Chondrocyte (in vitro differentiated cells): ENCODE measurements at regions not wholly inside any gene's neighbourhood (a gene's known extent, or its start where the extent isn't known, plus 50 kb on each side); places are given as distances from the start of the nearest gene placed in this dataset.
A peak's percentile ranks its signal among the peaks of the same experiment; 100 is the strongest.
"Not testable (repeated sequence)": the region's sequence is repeated elsewhere in the genome, so short reads cannot be mapped to it uniquely, and the experiment has no call there.

Experiments used
- DNase-seq: peaks from one replicate; pipeline ENCODE4 v3.0.0; 2021; ENCODE audit warnings: mixed read lengths, low spot score
- H3K27ac Mint-ChIP-seq: one replicate; pipeline ENCODE4 v1.8.0; 2021; ENCODE audit warnings: mild to moderate bottlenecking, moderate library complexity, mixed read lengths; ENCODE audit not compliant: unreplicated experiment
- H3K27me3 Mint-ChIP-seq: 2 replicates; pipeline ENCODE4 v1.8.0; 2021; ENCODE audit warnings: low read depth, mixed read lengths
- H3K36me3 Mint-ChIP-seq: 2 replicates; pipeline ENCODE4 v1.8.0; 2021; ENCODE audit warnings: low read depth, mixed read lengths
- H3K4me1 Mint-ChIP-seq: 2 replicates; pipeline ENCODE4 v1.8.0; 2021; ENCODE audit warnings: low read depth, mild to moderate bottlenecking, mixed read lengths
- H3K4me3 Mint-ChIP-seq: one replicate; pipeline ENCODE4 v1.8.0; 2021; ENCODE audit warnings: mild to moderate bottlenecking, moderate library complexity, mixed read lengths; ENCODE audit not compliant: unreplicated experiment
- H3K9me3 Mint-ChIP-seq: 2 replicates; pipeline ENCODE4 v1.8.0; 2021; ENCODE audit warnings: low read depth, mixed read lengths
- CTCF ChIP-seq: fragments of 200-600 bp; sonication (generic); IDR thresholded peaks from 2 replicates; pipeline ENCODE4 v1.5.0; 2021; ENCODE audit warnings: antibody characterized with exemption, mild to moderate bottlenecking, moderate library complexity

DNA sequence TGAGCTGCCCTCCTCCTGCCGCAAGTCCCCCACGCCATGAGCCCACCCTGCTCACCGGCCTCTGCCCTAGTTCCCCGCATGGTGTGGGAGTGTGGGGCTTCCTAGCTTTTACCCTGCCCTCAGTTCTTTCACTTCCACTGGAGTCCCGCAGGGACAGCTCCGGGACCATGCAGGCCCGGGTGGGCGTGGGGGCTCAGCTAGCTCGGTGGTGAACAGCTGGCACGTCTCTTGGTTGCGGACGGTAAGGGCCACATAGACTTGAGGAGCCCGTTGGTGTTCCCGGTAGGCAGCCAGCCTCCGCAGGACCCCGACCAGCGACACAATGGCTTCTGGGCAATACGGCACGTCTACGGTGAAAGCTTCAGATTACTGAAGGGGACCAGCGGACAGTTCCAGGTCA is 108.9 kb upstream of the CCZ1B start:
- peaks cover 9% of the 10 kb centered on the region for H3K4me1 Mint-ChIP-seq
- H3K27ac Mint-ChIP-seq = no peak overlapping the region
- no peak overlapping the region for H3K4me3 Mint-ChIP-seq
- H3K27me3 Mint-ChIP-seq = no peaks in the 10 kb centered on the region
- no peaks in the 10 kb centered on the region for H3K36me3 Mint-ChIP-seq
- no peak for TF ChIP-seq CTCF
- H3K9me3 Mint-ChIP-seq = no peaks in the 10 kb centered on the region
- no peak for DNase-seq

GRCh38 chr7:6936626-6937025 is 110.6 kb upstream of the CCZ1B start:
- H3K27ac Mint-ChIP-seq, H3K4me1 Mint-ChIP-seq, H3K36me3 Mint-ChIP-seq, DNase-seq, H3K27me3 Mint-ChIP-seq, H3K9me3 Mint-ChIP-seq, H3K4me3 Mint-ChIP-seq: not testable (repeated sequence)

GRCh38 chr7:6937746-6938145 is 111.7 kb upstream of the CCZ1B start:
- not testable (repeated sequence) for H3K27ac Mint-ChIP-seq

GRCh38 chr7:6938284-6938683 is 112.2 kb upstream of the CCZ1B start:
- not testable (repeated sequence) for DNase-seq, H3K4me1 Mint-ChIP-seq

More at GRCh38 chr7:6937746-6938145, 111.7 kb upstream of the CCZ1B start:
- not testable (repeated sequence) for H3K36me3 Mint-ChIP-seq, H3K27me3 Mint-ChIP-seq, H3K4me3 Mint-ChIP-seq, H3K9me3 Mint-ChIP-seq, H3K4me1 Mint-ChIP-seq, DNase-seq

DNA sequence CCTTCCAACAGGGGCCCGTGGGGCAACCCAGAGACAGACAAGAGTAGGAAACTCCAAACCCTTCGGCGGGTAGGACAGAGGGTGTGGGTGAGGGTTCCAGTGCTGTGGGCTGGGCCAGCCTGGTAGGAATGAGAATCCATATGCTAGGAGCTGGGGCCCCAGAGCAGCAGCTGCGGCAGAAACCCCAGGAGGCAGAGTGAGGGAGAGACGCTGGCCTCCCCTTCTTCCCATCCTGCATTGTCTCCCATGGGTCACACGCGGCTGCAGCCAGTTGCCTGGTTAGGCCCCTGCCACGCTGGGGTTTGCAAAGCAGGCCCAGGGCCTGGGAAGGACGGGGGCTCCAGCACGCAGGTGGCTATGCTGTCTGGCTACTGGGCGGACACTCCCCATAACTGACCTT is 113.1 kb upstream of the CCZ1B start:
- H3K4me1 Mint-ChIP-seq, H3K27ac Mint-ChIP-seq, H3K4me3 Mint-ChIP-seq, H3K36me3 Mint-ChIP-seq, H3K9me3 Mint-ChIP-seq, DNase-seq, H3K27me3 Mint-ChIP-seq: not testable (repeated sequence)

More at GRCh38 chr7:6938284-6938683, 112.2 kb upstream of the CCZ1B start:
- not testable (repeated sequence) for H3K9me3 Mint-ChIP-seq, H3K4me3 Mint-ChIP-seq, H3K27ac Mint-ChIP-seq, H3K27me3 Mint-ChIP-seq, H3K36me3 Mint-ChIP-seq
- TF ChIP-seq CTCF = peak; percentile 79

GRCh38 chr7:6939896-6940295 is 113.8 kb upstream of the CCZ1B start:
- H3K9me3 Mint-ChIP-seq = not testable (repeated sequence)

GRCh38 chr7:6946873-6947272 is 120.8 kb upstream of the CCZ1B start:
- not testable (repeated sequence) for H3K4me3 Mint-ChIP-seq, H3K9me3 Mint-ChIP-seq, H3K27me3 Mint-ChIP-seq, H3K4me1 Mint-ChIP-seq, H3K36me3 Mint-ChIP-seq, H3K27ac Mint-ChIP-seq, DNase-seq

More at GRCh38 chr7:6939896-6940295, 113.8 kb upstream of the CCZ1B start:
- not testable (repeated sequence) for H3K4me1 Mint-ChIP-seq, H3K4me3 Mint-ChIP-seq, DNase-seq, H3K27me3 Mint-ChIP-seq, H3K36me3 Mint-ChIP-seq, H3K27ac Mint-ChIP-seq

DNA sequence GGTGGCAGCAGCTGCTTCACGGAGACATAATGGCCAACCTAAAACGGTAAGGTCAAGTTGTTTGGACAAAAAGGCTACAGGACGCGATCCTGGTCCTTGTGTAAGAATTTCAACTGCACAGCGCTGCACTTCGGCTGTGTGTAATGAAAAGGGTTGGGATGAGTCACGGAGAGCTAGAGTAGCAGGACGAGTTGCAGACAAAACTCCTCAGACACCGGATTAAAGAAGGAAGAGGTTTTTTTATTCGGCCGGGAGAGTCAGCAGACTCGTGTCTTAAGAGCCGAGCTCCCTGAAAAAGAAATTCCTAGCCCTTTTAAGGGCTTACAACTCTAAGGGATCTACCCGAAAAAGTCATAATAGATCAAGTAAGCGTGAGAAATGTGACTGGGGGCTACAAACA is 124.2 kb upstream of the CCZ1B start:
- Mint-ChIP-seq H3K27ac (peak overlapping the region; percentile 27), H3K4me3 (peak overlapping the region; percentile 8)
- not testable (repeated sequence) for H3K4me1 Mint-ChIP-seq, H3K27me3 Mint-ChIP-seq, H3K9me3 Mint-ChIP-seq, H3K36me3 Mint-ChIP-seq, DNase-seq

DNA sequence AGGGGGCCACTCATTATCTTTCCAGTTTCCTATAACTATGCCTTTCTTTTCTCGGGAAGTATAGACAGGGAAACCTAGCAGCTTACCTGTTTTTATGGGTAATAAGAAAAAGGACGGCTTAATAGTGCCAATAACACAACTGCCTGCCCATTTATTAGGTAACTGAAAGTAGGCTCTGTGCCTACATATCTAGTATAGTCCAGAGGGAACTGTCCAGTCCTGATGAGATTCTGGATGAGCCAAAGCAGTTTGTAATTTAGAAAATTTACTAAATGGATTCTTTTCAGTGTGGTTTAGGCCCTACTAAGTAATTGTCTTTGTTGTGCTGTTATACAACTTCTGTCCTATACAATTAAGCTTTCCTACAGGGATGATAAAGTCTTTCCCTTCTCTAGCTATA is 125.5 kb upstream of the CCZ1B start:
- H3K9me3 Mint-ChIP-seq, H3K27me3 Mint-ChIP-seq, DNase-seq, H3K36me3 Mint-ChIP-seq, H3K27ac Mint-ChIP-seq, H3K4me3 Mint-ChIP-seq, H3K4me1 Mint-ChIP-seq: not testable (repeated sequence)
